ENCODE measurements at regions not wholly inside any gene's neighbourhood (a gene's known extent, or its start where the extent isn't known, plus 50 kb on each side); places are given as distances from the start of the nearest gene placed in this dataset.

GRCh38 chr13:82661126-82661525 is 1221.1 kb downstream of the SLITRK1 start:
- DNase-seq, result no peak

DNA sequence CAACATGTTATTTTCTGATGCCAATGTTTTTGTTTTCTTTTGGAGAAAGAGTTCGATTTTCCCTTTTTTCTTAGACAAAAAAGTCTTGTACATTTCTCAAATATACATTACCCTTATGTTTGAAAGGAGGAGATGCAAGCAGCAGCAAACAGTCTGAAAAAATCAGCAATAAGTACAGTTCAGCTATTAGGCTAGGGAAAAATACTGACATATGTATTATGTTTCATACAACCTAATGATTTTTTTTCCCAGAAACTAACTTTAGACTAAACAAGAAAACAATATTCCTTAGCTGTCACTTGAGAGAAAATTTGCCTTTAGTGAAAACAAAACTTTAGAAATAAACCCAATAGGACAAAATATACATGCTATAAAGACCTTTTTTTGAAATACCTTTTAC is 1223.5 kb downstream of the SLITRK1 start:
- DNase-seq, result no peak

- no peak for DNase-seq
Measured at GRCh38 chr13:82657471-82657870, 1224.8 kb downstream of the SLITRK1 start.

DNA sequence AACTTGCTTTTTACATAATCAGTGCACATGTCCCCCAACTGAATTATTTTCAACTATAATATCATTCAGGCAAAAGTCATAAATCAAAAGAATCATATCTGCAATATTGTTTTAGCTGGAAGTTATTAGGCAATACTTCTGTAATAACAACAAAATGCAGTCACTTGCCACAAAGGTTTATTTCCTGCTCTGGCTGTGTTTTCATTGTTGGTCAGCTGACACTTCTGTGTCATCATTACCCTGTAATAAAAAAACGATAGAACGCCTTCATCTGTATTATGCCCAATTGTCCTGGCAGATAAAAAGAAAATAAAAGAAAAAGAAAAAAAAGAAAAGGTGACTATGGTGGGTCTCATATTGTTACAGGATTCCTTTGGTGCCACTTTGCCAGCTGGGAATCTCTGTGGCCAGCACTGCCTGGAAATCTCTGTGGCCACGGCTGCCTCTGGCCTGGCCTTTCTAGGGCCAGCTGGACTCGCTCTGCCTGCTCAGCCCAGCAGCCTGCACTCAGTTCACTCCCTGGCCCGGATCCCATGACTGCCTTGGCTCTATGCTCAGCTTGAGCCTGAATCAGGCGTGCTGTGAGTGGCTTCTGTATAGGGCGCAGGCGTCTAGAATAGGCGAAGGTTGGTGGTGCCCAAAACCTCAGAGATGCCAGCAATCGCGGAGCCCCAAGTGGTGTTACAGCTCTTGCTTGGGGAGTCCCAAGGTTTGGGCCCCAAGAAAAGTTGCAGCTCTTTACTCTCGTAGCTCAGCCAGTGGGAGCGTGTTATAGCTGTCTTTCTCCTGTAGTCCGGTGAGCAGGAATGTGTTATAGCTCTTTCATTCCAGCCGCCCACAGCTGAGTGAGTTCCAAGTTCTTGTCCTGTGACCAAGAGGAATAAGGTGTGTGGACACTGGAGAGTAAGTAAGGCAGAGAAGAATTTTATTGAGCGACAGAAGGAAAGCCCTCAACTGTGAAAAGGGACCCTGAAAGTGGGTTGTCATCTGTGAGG is 1227.1 kb downstream of the SLITRK1 start:
- no peak for DNase-seq

DNA sequence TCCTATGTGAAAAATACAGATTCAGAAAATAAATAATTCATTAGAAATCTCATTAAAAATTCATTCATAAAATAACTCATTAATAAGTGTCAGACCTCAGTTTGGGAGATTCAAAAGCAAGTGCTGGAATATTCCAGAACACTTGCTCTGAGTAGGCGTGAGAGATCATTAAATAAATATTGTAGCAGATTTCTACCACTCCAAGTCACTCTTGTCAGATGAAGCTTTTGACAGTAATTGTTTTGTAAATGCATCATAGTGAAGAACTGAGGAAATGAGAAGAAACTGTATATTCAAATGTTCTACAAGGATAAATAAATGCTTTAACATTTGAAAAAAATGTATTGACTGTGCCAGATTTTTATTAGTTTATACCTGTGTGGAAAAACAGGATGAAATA is 1228.1 kb downstream of the SLITRK1 start:
- DNase-seq, result no peak

- DNase-seq, result no peak
Measured at GRCh38 chr13:82647540-82647939, 1234.7 kb downstream of the SLITRK1 start.

GRCh38 chr13:82636119-82636518 is 1246.2 kb downstream of the SLITRK1 start:
- no peak for DNase-seq

GRCh38 chr13:82634946-82635345 is 1247.3 kb downstream of the SLITRK1 start:
- no peak for DNase-seq

DNA sequence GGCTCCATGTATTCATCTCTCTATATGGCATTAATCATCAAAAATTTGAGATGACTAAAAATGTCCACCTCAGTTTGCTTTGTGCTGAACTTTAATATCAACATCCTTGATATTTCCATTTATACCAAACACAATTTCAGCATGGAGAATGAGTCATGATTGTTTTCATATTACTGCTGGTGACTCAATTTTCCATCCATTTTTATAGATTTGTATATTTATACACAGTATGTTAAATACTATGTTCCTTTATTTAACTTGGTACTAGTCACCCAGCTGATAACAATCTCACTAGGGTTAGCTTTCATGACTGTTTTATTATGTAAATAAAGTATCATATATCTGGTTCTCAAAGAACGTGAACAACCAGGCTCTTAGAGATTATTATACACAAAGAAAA is 1255.1 kb downstream of the SLITRK1 start:
- DNase-seq, result peak; percentile 98

GRCh38 chr13:82625717-82626116 is 1256.6 kb downstream of the SLITRK1 start:
- DNase-seq, result no peak

- no peak for DNase-seq
Measured at GRCh38 chr13:82615043-82615442, 1267.2 kb downstream of the SLITRK1 start.

GRCh38 chr13:82614086-82614485 is 1268.2 kb downstream of the SLITRK1 start:
- DNase-seq, result no peak

DNA sequence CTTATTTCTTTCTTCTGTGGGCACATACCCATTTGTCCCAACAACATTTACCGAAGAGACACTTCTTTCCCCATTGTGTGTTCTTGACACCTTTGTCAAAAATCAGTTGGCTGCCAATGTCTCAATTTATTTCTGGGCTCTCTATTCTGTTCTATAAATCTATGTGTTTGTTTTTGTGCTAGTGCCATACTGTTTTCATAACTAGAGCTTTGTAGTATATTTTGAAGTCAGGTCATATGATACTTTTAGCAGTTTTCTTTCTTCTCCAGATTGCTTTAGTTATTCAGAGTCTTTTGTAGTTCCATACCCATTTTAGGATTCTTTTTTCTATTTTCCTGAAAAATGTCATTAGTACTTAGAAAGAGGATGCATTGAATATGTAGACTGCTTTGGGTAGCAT is 1276.3 kb downstream of the SLITRK1 start:
- DNase-seq, result no peak

DNA sequence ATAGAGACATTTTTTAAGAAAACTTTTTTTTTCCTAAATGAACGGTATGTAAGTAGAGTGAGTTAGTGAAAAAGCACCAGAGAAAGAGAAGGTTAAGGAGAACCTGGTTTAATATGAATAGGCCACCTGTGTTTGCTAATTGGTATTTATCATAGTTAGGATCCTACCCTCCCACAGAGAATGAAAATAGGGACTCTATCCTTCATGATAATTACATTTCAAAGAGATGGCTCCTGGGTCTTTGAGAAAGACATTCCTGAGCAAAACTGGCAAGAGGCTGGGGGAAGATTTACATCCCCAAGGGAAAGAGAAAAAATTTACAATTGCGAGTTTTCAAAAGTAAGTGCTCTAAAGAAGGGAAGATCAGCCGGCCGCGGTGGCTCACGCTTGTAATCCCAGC is 1284.5 kb downstream of the SLITRK1 start:
- DNase-seq, result no peak

DNA sequence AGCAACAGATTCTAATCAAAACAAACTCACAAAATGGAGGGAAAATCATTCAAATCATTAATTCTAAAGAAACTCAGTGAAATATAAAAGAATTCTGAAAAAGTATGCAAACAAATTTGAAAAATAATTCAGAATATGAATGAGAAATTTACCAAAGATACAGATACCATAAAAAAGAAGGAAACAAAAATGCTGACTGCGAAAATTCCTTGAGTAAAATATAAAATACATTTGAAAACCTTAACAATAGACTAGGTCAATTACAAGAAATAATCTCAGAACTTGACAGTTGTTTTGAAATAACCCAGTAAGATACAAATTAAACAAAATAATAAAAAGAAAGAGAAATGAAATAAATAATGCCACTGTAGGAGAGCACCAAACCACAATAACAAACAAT is 1289.0 kb downstream of the SLITRK1 start:
- DNase-seq, result no peak

DNA sequence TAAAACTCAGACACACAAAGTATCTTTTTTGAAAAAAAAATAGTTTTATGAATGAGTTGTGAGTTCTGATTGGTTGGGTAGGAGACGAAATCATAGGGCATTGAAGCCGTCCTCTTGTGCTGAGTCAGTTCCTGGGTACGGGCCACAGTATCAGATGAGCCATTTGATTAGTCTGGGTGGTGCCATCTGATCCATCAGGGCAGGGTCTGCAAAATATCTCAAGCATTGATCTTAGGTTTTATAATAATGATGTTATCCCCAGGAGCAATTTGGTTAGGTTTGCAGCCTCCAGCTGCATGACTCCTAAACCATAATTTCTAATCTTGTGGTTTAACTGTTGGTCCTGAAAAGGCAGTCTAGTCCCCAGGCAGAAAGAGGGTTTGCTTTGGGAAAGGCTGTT is 1310.6 kb downstream of the SLITRK1 start:
- no peak for DNase-seq

DNA sequence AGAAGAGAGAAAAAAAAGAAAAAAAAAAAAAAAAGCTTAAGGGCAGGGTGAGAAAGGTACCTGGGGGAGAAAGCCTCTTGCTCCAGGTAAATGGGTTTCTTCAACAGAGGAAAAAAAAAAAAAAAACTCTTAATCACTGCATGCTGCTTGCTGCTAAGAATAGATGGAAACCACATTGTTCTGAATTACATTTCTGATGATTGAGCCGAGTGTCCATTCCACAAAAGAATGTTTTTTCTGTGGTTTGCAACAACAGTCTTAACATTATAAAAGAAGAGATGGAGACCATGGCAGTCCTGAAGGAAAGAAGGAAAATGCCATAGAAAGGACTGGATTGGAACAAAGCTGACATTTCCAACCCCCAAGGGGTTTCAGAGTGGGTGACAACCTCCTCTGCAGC is 1312.7 kb downstream of the SLITRK1 start:
- no peak for DNase-seq

DNA sequence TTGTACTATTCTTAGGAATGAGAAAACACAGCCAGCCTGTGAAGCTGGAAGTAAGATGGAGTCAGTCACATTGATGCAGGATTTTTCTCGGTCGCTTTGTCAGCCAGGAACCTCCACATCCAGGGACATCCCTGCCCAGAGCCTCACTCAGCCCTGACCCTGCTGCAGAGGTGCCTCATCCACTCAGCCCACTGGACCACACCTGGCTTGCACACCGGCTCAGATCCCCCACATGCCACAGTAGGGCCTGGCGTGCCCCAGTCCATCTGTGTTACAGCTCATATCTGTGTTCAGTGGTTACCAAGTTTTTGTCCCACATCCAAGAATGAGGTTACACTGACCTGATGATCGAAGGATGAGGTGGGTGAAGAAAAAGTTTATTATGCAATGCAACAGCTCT is 1315.4 kb downstream of the SLITRK1 start:
- DNase-seq, result no peak

DNA sequence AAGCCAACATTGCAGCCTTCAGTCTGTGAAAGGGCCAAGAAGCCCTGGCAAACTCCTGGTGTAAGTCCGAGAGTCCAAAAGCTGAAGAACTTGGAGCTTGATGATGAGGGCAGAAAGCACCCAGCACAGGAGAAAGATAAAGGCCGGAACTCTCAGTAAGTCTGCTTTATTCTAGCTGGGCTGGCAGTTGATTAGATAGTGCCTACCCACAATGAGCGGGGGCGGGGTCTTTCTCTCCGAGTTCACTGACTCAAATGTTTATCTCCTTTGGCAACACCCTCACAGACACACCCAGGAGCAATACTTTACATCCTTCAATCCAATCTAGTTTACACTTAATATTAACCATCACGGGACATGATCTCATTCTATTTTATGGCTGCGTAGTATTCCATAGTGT is 1317.1 kb downstream of the SLITRK1 start:
- no peak for DNase-seq

DNA sequence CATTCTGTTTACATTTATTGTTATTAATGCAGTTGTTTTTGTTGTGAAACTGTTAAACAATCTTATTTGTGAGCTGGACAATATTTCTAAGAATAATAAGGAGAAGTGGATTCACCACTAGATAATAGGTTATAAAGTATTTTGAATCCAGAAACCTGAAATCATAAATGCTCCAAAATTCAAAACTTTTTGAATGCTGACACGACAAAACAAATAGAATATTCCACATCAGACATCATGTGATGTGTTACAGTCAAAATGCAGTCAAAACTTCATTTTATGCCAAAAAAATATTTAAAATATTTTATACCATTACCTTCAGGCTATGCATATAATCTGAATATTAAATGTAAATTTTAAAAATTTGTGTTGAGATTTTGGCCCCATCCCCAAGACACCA is 1321.4 kb downstream of the SLITRK1 start:
- no peak for DNase-seq

DNA sequence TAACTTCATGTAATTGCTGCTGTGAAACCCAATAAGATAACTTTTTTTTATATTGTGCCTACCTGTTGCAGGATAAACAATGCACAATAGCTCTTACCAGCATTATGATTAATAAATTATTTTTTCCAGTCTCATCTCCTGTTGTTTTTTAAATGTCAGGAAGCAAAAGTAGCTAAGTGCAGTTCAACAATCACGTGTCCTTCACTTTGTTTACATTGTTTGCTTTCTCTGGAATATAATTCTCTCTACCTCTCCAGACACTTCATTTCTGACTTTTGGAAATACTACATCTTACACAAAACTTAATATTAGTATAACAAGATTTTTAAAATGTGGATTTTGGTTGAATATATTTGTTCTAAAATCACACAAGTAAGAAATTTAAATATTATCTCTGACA is 1359.4 kb downstream of the SLITRK1 start:
- no peak for DNase-seq

GRCh38 chr13:82506805-82507414 is 1375.4 kb downstream of the SLITRK1 start:
- no peak for DNase-seq

- no peak for DNase-seq
Measured at GRCh38 chr13:82501834-82502233, 1380.4 kb downstream of the SLITRK1 start.

- no peak for DNase-seq
Measured at GRCh38 chr13:82480415-82480814, 1401.9 kb downstream of the SLITRK1 start.
